IPS-18c (cell line): ENCODE measurements at regions not wholly inside any gene's neighbourhood (a gene's known extent, or its start where the extent isn't known, plus 50 kb on each side); places are given as distances from the start of the nearest gene placed in this dataset.
"Not testable (repeated sequence)": the region's sequence is repeated elsewhere in the genome, so short reads cannot be mapped to it uniquely, and the experiment has no call there.

Source experiments
- H3K4me3 ChIP-seq: 2 replicates; pipeline ENCODE4 v1.7.0; 2013; ENCODE audit warnings: low read depth, mild to moderate bottlenecking, low read length, moderate library complexity; ENCODE audit not compliant: insufficient read depth
- H3K9me3 ChIP-seq: one replicate; pipeline ENCODE4 v1.6.1; 2013; ENCODE audit warnings: mild to moderate bottlenecking, low read length, moderate library complexity; ENCODE audit not compliant: control insufficient read depth, insufficient read depth

GRCh38 chr3:176842914-176843313 is 354.4 kb downstream of the TBL1XR1 start:
- Histone ChIP-seq H3K4me3 (no peak overlapping the region), H3K9me3 (no peaks in the 10 kb centered on the region)

- Histone ChIP-seq H3K4me3 (no peak overlapping the region), H3K9me3 (no peaks in the 10 kb centered on the region)
Measured at GRCh38 chr3:176840641-176841286, 356.5 kb downstream of the TBL1XR1 start.

DNA sequence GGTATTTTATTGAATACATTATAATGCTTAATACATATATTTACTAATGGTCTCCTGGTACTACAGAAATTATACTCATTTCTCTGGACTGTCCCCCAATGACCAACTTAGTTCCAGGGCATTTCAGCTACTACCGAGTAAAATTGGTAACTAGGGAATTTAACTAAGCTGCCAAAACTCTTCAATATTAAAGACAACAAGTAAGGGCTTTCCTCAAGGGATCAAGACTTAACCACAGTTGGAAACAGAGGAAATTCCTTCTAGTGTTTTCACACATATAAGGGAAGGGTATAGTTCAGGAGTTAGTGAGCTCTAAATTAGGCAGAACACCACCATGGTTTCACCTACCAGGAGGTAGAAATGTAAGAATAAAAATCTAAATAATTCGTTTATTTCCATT is 357.4 kb downstream of the TBL1XR1 start:
- H3K9me3 ChIP-seq = no peaks in the 10 kb centered on the region
- H3K4me3 ChIP-seq = no peak overlapping the region

DNA sequence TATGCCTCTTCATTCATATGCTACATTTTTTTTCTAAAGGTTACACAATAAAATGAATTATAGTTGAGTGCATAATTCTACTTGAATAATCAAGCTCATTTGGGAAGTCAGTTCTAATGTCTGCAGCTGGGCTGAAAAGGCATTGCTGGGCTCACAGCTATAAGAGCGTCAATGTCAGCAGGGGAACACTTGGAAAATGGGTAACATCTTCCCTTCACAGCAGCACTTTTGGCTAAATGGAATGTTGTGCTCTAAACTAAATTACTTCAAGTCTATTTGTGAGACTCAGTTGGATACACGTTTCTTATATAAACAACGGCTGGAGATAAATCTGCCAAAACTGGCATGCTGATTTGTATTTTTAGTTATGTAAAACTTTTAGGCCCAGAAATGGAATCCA is 357.8 kb downstream of the TBL1XR1 start:
- no peak overlapping the region for H3K4me3 ChIP-seq
- H3K9me3 ChIP-seq = no peaks in the 10 kb centered on the region

GRCh38 chr3:176827244-176827643 is 370.0 kb downstream of the TBL1XR1 start:
- not testable (repeated sequence) for H3K9me3 ChIP-seq, H3K4me3 ChIP-seq

DNA sequence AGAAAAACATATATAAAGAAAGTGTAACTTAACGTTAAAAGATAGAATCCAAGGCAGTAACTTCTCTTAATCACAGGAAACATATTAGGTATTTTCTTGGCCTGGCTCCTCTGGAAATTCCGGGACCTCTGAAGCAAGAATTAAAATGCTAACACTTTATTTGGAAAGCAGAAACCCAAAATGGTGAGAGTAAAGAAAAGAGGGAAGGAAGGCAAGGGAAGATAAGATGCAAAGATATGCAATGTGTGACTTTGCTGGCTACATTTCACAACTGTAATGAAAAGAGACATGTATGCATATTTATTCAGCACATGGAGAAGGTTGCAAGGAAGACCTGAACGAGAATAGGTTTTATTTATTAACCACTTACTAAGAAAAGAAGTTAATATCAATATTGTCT is 372.5 kb downstream of the TBL1XR1 start:
- Histone ChIP-seq H3K9me3 (no peaks in the 10 kb centered on the region), H3K4me3 (no peak overlapping the region)

DNA sequence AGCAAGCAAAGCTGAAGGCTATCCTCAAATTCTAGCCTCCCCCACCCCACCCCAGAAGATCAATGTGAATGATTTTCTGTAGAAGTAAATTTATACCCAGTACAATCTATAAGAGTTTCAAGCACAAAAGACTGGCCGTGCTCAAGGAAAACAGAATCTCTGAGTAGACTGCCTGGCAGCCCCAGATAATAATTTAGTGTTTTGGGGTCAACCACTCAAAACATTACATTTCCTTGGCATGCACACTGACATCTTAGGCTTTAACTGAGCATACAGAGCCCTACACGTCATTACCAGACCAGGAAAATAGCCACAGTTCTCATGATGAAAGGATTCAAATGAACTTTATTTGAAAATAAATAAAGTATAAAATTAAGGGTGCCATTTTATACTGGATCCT is 376.5 kb downstream of the TBL1XR1 start:
- Histone ChIP-seq H3K9me3 (no peaks in the 10 kb centered on the region), H3K4me3 (no peak overlapping the region)

DNA sequence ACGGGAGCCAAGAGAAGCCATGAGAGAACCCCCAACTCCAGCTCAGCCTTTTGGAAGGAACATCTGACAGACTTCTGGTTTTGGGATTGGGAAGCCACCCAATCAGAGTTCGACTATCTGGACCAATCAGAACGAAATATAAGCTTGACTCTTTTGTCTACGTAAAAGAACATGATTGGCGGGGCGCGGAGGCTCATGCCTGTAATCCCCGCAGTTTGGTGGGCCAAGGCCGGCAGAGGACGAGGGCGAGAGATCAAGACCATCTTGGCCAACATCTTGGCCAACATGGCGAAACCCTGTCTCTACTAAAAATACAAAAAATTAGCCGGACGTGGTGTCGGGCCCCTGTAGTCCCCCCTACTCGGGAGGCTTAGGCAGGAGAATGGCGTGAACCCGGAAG is 380.3 kb downstream of the TBL1XR1 start:
- Histone ChIP-seq H3K9me3 (no peaks in the 10 kb centered on the region), H3K4me3 (no peak overlapping the region)

- no peaks in the 10 kb centered on the region for H3K9me3 ChIP-seq
- no peak overlapping the region for H3K4me3 ChIP-seq
Measured at GRCh38 chr3:176814285-176814684, 383.0 kb downstream of the TBL1XR1 start.

DNA sequence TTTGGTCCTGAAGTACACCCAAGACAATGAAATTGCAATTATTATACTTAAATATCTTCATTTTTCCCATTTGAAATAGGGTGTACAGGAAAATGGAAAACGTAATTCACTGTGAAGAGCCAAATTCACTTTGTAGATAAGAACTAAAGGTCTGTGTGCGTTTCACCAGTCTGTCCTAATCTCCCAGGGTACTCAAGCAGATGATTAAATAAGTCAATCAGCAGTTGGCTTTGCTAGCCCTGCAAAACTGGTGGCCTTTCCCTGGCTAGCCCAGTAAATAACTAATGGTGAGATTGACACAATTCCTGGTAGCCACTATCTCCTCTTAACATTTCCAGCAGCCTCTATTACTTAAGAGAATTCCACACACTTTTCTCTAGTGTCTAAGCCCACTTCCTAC is 389.3 kb downstream of the TBL1XR1 start:
- Histone ChIP-seq H3K4me3 (no peak overlapping the region), H3K9me3 (no peaks in the 10 kb centered on the region)

GRCh38 chr3:176799675-176800074 is 397.6 kb downstream of the TBL1XR1 start:
- Histone ChIP-seq H3K9me3 (no peaks in the 10 kb centered on the region), H3K4me3 (no peak overlapping the region)

DNA sequence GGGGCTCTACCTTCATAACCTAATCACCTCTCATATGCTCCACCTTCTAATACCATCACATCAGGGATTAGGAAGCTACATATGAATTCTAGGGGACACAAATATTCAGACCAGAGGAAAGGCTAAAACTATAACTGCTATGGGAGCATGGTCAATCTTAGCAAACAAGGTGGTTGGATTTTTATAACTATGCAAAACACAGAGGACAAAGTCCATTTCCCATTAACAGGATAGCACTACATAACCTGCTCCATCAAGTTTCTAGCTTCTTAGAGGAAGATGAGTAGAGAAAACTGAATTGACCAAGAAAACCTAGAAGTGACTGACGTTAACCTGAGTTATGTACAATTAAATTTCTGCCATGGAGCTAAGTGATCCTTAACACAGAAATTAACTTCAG is 398.6 kb downstream of the TBL1XR1 start:
- Histone ChIP-seq H3K4me3 (no peak overlapping the region), H3K9me3 (no peaks in the 10 kb centered on the region)

DNA sequence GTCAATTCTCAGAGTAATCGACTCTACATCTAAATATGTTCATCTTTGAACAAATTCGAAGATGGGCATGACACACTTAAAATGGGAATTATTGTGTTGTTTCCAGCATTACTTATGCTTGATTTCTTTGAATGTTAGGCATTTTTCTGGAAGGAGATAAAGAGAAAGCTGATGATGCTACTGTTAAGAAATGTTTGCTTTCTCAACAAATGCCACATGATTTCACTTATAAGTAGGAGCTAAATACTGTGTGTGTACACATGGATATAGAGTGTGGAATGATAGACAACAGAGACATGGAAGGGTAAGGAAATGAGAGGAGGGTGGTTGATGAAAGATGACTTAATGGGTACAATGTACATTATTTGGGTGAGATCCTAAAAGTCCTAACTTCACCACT is 400.9 kb downstream of the TBL1XR1 start:
- no peaks in the 10 kb centered on the region for H3K9me3 ChIP-seq
- no peak overlapping the region for H3K4me3 ChIP-seq

GRCh38 chr3:176795891-176796290 is 401.4 kb downstream of the TBL1XR1 start:
- H3K4me3 ChIP-seq = no peak overlapping the region

GRCh38 chr3:176794406-176794805 is 402.9 kb downstream of the TBL1XR1 start:
- H3K4me3 ChIP-seq = no peak overlapping the region

More at GRCh38 chr3:176795891-176796290, 401.4 kb downstream of the TBL1XR1 start:
- H3K9me3 ChIP-seq = no peaks in the 10 kb centered on the region

DNA sequence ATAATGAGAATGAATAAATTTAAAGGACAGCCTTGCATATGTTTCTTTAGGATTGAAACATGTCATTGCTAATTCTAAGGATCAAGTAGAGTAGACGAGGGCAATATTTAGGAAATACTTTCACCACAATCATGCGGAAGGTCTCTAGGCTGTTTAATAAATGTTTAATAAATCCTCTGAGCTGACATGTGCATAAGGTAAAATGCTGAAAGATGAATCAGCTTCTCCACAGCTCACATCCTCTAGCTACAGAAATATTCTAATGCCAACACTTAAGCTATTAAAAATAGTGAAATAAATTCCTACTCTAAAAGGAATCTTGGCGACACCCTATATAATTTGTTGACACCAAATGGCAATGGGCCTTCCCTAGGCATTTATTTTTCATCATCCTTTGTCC is 407.3 kb downstream of the TBL1XR1 start:
- Histone ChIP-seq H3K9me3 (no peaks in the 10 kb centered on the region), H3K4me3 (no peak overlapping the region)

More at GRCh38 chr3:176794406-176794805, 402.9 kb downstream of the TBL1XR1 start:
- no peaks in the 10 kb centered on the region for H3K9me3 ChIP-seq

- Histone ChIP-seq H3K4me3 (no peak overlapping the region), H3K9me3 (no peaks in the 10 kb centered on the region)
Measured at GRCh38 chr3:176789281-176789705, 408.0 kb downstream of the TBL1XR1 start.

DNA sequence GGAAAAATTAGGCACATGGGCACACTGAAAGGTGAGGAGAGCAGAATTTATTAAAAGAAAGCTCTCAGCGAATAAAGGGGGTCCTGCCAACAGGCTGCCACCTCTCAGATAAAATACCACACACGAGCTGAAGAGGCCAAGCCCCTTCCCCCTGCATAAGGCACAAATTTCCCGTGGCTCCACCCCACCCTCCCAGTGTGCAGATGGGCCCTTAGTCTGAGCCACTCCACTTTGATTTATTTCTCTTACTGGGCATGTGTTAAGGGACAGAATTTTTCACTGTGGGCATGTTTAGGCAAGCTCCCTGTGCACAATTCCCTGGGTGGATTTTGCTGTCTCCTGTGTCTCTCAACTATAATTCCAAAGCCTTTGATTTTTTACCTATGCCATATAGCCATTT is 409.8 kb downstream of the TBL1XR1 start:
- H3K4me3 ChIP-seq = no peak overlapping the region
- H3K9me3 ChIP-seq = no peaks in the 10 kb centered on the region

GRCh38 chr3:176785171-176785570 is 412.1 kb downstream of the TBL1XR1 start:
- Histone ChIP-seq H3K9me3 (no peaks in the 10 kb centered on the region), H3K4me3 (no peak overlapping the region)
